Neural progenitor cell (in vitro differentiated cells): ENCODE measurements at regions not wholly inside any gene's neighbourhood (a gene's known extent, or its start where the extent isn't known, plus 50 kb on each side); places are given as distances from the start of the nearest gene placed in this dataset.

Experiments used
- DNase-seq: peaks from one replicate; pipeline ENCODE4 v3.0.0-alpha.2; 2016; ENCODE audit warnings: low spot score
- H2AFZ ChIP-seq: fragments of 200-600 bp; sonication (generic); replicated peaks from 2 replicates; pipeline ENCODE4 v1.6.1; 2016; ENCODE audit warnings: antibody characterized with exemption
- H3F3A ChIP-seq: fragments of 200-600 bp; sonication (generic); 2 replicates; pipeline ENCODE4 v1.6.1; 2016; ENCODE audit warnings: antibody characterized with exemption, low read depth
- H3K27ac ChIP-seq: fragments of 200-600 bp; sonication (generic); 2 replicates; pipeline ENCODE4 v1.5.1; 2016; ENCODE audit warnings: mild to moderate bottlenecking
- H3K27me3 ChIP-seq: fragments of 200-600 bp; sonication (generic); 2 replicates; pipeline ENCODE4 v1.6.1; 2016; ENCODE audit warnings: mild to moderate bottlenecking, moderate library complexity
- H3K36me3 ChIP-seq: fragments of 200-600 bp; sonication (generic); 2 replicates; pipeline ENCODE4 v1.5.1; 2016
- H3K4me1 ChIP-seq: fragments of 200-600 bp; sonication (generic); 2 replicates; pipeline ENCODE4 v1.6.1; 2016; ENCODE audit warnings: mixed run types
- H3K4me2 ChIP-seq: fragments of 200-600 bp; sonication (generic); 2 replicates; pipeline ENCODE4 v1.6.1; 2016
- H3K4me3 ChIP-seq: fragments of 200-600 bp; sonication (generic); 2 replicates; pipeline ENCODE4 v1.5.1; 2016
- H3K79me2 ChIP-seq: fragments of 200-600 bp; sonication (generic); 2 replicates; pipeline ENCODE4 v1.6.1; 2016; ENCODE audit warnings: low read depth
- H3K9ac ChIP-seq: fragments of 200-600 bp; sonication (generic); 2 replicates; pipeline ENCODE4 v1.6.1; 2016
- H3K9me3 ChIP-seq: fragments of 200-600 bp; sonication (generic); 2 replicates; pipeline ENCODE4 v1.5.1; 2016; ENCODE audit warnings: low read depth
- H4K20me1 ChIP-seq: fragments of 200-600 bp; sonication (generic); 2 replicates; pipeline ENCODE4 v1.6.1; 2016; ENCODE audit warnings: low read depth
- H3K27ac Mint-ChIP-seq: 3 replicates; pipeline ENCODE4 v1.8.0; 2021; ENCODE audit warnings: mixed read lengths
- H3K27me3 Mint-ChIP-seq: 2 replicates; pipeline ENCODE4 v1.8.0; 2022; ENCODE audit warnings: low read depth, mild to moderate bottlenecking, inconsistent platforms, moderate library complexity, mixed read lengths; ENCODE audit not compliant: insufficient read depth
- H3K36me3 Mint-ChIP-seq: 3 replicates; pipeline ENCODE4 v1.8.0; 2021; ENCODE audit warnings: mixed read lengths
- H3K4me1 Mint-ChIP-seq: 3 replicates; pipeline ENCODE4 v1.8.0; 2021; ENCODE audit warnings: mixed read lengths
- H3K4me3 Mint-ChIP-seq: 3 replicates; pipeline ENCODE4 v1.8.0; 2021; ENCODE audit warnings: mild to moderate bottlenecking, moderate library complexity, mixed read lengths
- H3K9me3 Mint-ChIP-seq: 3 replicates; pipeline ENCODE4 v1.8.0; 2020; ENCODE audit warnings: mixed read lengths
- EZH2 ChIP-seq: fragments of 200-600 bp; sonication (generic); IDR thresholded peaks from 2 replicates; pipeline ENCODE4 v1.6.1; 2017; ENCODE audit warnings: antibody characterized with exemption, mild to moderate bottlenecking, moderate library complexity
- EZH2phosphoT487 ChIP-seq: fragments of 200-600 bp; sonication (generic); IDR thresholded peaks from 2 replicates; pipeline ENCODE4 v1.6.1; 2017; ENCODE audit warnings: antibody characterized with exemption
- TF ChIP-seq, protein P1 (sequence below): fragments of 200-600 bp; sonication (generic); IDR thresholded peaks from 2 replicates; pipeline ENCODE4 v1.5.1; 2017; ENCODE audit warnings: antibody characterized with exemption, mild to moderate bottlenecking

DNA sequence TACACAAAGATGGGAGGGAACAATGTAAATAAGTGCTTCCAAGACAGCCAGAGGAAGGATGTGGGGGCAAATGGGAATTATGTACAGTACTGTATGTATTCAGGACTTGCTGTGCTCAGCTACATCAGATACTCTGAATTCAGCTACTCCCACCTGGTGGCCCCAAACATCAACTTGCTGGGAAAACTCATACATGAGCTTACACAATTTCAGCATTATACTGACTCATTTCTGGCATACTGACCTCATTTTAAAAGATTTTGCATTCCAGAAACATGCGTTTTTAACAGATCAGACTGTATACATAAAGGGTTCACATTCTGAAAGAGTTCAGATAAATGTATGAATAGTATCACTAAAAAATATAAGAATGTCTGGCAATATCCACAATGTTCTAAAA, 59.7 kb downstream of the GPX5 start:
- Mint-ChIP-seq H3K27ac (no peak overlapping the region), H3K4me3 (peak overlapping the region; percentile 71), H3K27me3 (peaks cover 7% of the 10 kb centered on the region), H3K36me3 (no peaks in the 10 kb centered on the region), H3K9me3 (no peaks in the 10 kb centered on the region), H3K4me1 (peaks cover 46% of the 10 kb centered on the region)
- H3K4me3 ChIP-seq, result peak overlapping the region; percentile 88
- H3K27me3 ChIP-seq, result peaks cover 4% of the 10 kb centered on the region
- peak overlapping the region; percentile 85 for H3K4me2 ChIP-seq
- no peaks in the 10 kb centered on the region for H3K9me3 ChIP-seq
- TF ChIP-seq EZH2phosphoT487, result no peak
- TF ChIP-seq EZH2, result no peak
- TF ChIP-seq, protein P1, sequence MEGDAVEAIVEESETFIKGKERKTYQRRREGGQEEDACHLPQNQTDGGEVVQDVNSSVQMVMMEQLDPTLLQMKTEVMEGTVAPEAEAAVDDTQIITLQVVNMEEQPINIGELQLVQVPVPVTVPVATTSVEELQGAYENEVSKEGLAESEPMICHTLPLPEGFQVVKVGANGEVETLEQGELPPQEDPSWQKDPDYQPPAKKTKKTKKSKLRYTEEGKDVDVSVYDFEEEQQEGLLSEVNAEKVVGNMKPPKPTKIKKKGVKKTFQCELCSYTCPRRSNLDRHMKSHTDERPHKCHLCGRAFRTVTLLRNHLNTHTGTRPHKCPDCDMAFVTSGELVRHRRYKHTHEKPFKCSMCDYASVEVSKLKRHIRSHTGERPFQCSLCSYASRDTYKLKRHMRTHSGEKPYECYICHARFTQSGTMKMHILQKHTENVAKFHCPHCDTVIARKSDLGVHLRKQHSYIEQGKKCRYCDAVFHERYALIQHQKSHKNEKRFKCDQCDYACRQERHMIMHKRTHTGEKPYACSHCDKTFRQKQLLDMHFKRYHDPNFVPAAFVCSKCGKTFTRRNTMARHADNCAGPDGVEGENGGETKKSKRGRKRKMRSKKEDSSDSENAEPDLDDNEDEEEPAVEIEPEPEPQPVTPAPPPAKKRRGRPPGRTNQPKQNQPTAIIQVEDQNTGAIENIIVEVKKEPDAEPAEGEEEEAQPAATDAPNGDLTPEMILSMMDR, result no peak
- DNase-seq, result no peak
- no peak overlapping the region for H2AFZ ChIP-seq
- no peak overlapping the region for H3K27ac ChIP-seq
- peaks cover 26% of the 10 kb centered on the region for H3K79me2 ChIP-seq
- H4K20me1 ChIP-seq, result no peaks in the 10 kb centered on the region
- no peaks in the 10 kb centered on the region for H3K36me3 ChIP-seq
- peaks cover 30% of the 10 kb centered on the region for H3F3A ChIP-seq
- no peak overlapping the region for H3K9ac ChIP-seq
- peaks cover 25% of the 10 kb centered on the region for H3K4me1 ChIP-seq

DNA sequence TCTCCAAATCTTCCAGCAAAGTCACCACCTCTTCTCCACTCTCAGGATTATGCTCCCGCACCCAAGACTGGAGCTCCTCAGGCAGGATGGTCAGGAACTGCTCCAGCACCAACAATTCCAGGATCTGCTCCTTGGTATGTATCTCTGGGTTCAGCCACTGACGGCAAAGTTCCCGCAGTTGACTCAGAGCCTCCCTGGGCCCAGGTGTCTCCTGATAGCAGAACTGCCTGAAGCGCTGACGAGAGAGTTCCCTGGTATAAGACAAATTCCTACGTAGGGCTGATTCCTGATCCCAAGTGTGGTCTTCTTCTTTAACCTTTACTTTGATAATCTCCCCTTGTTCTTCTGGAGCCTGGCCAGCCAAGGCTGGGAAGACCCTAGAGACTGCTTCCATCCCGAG, 60.6 kb downstream of the GPX5 start:
- peaks cover 7% of the 10 kb centered on the region for H3K27me3 Mint-ChIP-seq
- H3K27ac ChIP-seq, result no peak overlapping the region
- H3K79me2 ChIP-seq, result peaks cover 26% of the 10 kb centered on the region
- TF ChIP-seq EZH2 (no peak), EZH2phosphoT487 (no peak)
- no peaks in the 10 kb centered on the region for H3K9me3 ChIP-seq
- H3K36me3 Mint-ChIP-seq, result no peaks in the 10 kb centered on the region
- DNase-seq, result no peak
- no peaks in the 10 kb centered on the region for H4K20me1 ChIP-seq
- peaks cover 47% of the 10 kb centered on the region for H3K4me1 Mint-ChIP-seq
- peak overlapping the region; percentile 85 for H3K4me2 ChIP-seq
- peak overlapping the region; percentile 12 for H3K27ac Mint-ChIP-seq
- H3K4me3 Mint-ChIP-seq, result peak overlapping the region; percentile 92
- H3K4me3 ChIP-seq, result peak overlapping the region; percentile 88
- H3K27me3 ChIP-seq, result peaks cover 14% of the 10 kb centered on the region
- H2AFZ ChIP-seq, result no peak overlapping the region
- H3K36me3 ChIP-seq, result no peaks in the 10 kb centered on the region
- H3F3A ChIP-seq, result peaks cover 39% of the 10 kb centered on the region
- peak overlapping the region; percentile 57 for H3K9ac ChIP-seq
- H3K9me3 Mint-ChIP-seq, result no peaks in the 10 kb centered on the region
- peaks cover 25% of the 10 kb centered on the region for H3K4me1 ChIP-seq

DNA sequence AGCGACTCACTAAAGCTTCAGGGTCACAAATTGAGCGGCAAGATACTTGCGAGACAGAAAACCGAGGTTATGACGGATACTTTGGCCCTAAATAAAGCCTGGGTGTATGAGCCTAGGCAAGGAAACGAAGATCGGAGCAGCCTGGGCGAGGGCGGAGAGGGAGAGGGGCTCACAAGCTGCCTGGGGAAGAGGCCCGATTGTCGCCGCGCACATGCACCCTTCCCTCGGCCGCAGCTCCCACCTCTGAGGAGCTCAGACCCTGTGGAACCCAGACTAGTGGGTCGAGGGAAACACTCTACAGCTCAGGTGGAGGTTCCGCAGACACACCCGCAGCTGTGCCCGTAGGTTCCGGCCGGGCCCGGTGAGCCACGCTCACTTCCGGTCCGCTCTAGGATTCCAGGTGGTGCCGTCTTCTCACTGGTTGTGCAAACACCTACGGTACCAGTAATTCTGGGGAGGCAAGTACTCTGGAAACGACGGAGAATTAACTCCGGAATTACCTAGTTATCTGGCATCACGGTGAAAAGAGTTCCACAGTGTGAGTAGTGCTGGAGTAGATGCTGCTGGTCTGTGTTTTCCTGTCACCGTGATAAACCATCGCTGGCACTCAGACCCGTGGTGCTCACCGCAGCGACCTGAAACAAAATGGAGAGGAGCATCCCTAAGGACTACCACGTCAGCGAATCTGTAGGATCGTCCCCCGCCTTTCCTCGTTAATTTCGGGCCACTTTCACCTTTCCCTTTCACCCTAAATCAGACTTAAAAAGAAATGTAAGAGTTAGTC, 61.5 kb downstream of the GPX5 start:
- H3K4me2 ChIP-seq, result peak overlapping the region; percentile 85
- peak; percentile 72 for DNase-seq
- H3K27me3 ChIP-seq, result peaks cover 21% of the 10 kb centered on the region
- H4K20me1 ChIP-seq, result no peaks in the 10 kb centered on the region
- no peaks in the 10 kb centered on the region for H3K9me3 ChIP-seq
- peaks cover 39% of the 10 kb centered on the region for H3F3A ChIP-seq
- no peaks in the 10 kb centered on the region for H3K36me3 Mint-ChIP-seq
- H3K4me1 Mint-ChIP-seq, result peaks cover 47% of the 10 kb centered on the region
- H3K36me3 ChIP-seq, result no peaks in the 10 kb centered on the region
- TF ChIP-seq EZH2phosphoT487 (no peak), EZH2 (no peak)
- TF ChIP-seq, protein P1, result no peak
- H2AFZ ChIP-seq, result peak overlapping the region; percentile 84
- H3K4me3 ChIP-seq, result peak overlapping the region; percentile 88
- H3K27ac ChIP-seq, result peak overlapping the region; percentile 34
- H3K27ac Mint-ChIP-seq, result peak overlapping the region; percentile 67
- peak overlapping the region; percentile 92 for H3K4me3 Mint-ChIP-seq
- peaks cover 26% of the 10 kb centered on the region for H3K79me2 ChIP-seq
- peaks cover 7% of the 10 kb centered on the region for H3K27me3 Mint-ChIP-seq
- H3K9me3 Mint-ChIP-seq, result no peaks in the 10 kb centered on the region
- H3K4me1 ChIP-seq, result peaks cover 25% of the 10 kb centered on the region
- H3K9ac ChIP-seq, result peak overlapping the region; percentile 57

DNA sequence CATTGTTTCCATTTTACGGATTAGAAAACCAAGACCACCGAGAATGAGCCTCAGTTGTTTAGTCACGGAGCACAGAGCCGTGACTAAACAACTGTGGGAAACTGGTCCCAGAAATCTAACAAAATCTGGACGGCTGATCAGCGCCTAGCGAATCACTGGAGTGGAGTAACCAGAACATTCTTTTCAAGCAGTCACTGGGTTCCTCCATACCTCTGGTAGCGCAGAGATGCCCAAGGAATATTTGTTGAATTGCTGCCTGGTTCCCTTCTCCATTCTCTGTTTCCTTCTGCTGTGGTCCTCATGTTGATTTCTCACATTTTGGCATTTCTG, 62.0 kb downstream of the GPX5 start:
- peaks cover 26% of the 10 kb centered on the region for H3K79me2 ChIP-seq
- peak overlapping the region; percentile 85 for H3K4me2 ChIP-seq
- H4K20me1 ChIP-seq, result no peaks in the 10 kb centered on the region
- H3K27me3 Mint-ChIP-seq, result peaks cover 7% of the 10 kb centered on the region
- H3K36me3 Mint-ChIP-seq, result no peaks in the 10 kb centered on the region
- DNase-seq, result peak; percentile 37
- H3K27ac ChIP-seq, result no peak overlapping the region
- H3K9me3 Mint-ChIP-seq, result no peaks in the 10 kb centered on the region
- no peaks in the 10 kb centered on the region for H3K36me3 ChIP-seq
- peak overlapping the region; percentile 88 for H3K4me3 ChIP-seq
- H3F3A ChIP-seq, result peaks cover 39% of the 10 kb centered on the region
- peak overlapping the region; percentile 84 for H2AFZ ChIP-seq
- H3K9ac ChIP-seq, result peak overlapping the region; percentile 20
- H3K27me3 ChIP-seq, result peaks cover 26% of the 10 kb centered on the region
- TF ChIP-seq, protein P1, result no peak
- TF ChIP-seq EZH2, result no peak
- no peak for TF ChIP-seq EZH2phosphoT487
- no peaks in the 10 kb centered on the region for H3K9me3 ChIP-seq
- peaks cover 25% of the 10 kb centered on the region for H3K4me1 ChIP-seq
- peaks cover 47% of the 10 kb centered on the region for H3K4me1 Mint-ChIP-seq
- peak overlapping the region; percentile 67 for H3K27ac Mint-ChIP-seq
- peak overlapping the region; percentile 92 for H3K4me3 Mint-ChIP-seq
